Vagina (tissue), 2 donors: ENCODE measurements at regions not wholly inside any gene's neighbourhood (a gene's known extent, or its start where the extent isn't known, plus 50 kb on each side); places are given as distances from the start of the nearest gene placed in this dataset.

Experiments used
- POLR2A ChIP-seq, 2 donors: fragments of 450-650 bp; IDR thresholded peaks; one replicate each; pipeline ENCODE4 v1.6.1; 2017; ENCODE audit warnings: antibody characterized with exemption in 2 of 2, mild to moderate bottlenecking in 2 of 2, moderate library complexity in 2 of 2
- POLR2AphosphoS5 ChIP-seq, 2 donors: sonication (generic); formaldehyde crosslinking; IDR thresholded peaks; one replicate each; pipeline ENCODE4 v1.9.0; 2017; ENCODE audit warnings: antibody characterized with exemption in 2 of 2, mild to moderate bottlenecking in 2 of 2, low read depth in 1 of 2; ENCODE audit not compliant: insufficient read depth in 1 of 2
- TF ChIP-seq, protein P1 (sequence below), 3 experiments: fragments of 450-650 bp in 2 of 3; fragments of 200-600 bp in 1 of 3; sonication (generic) in 1 of 3; IDR thresholded peaks; one replicate each; pipeline ENCODE4 v1.5.1; 2017 to 2019; ENCODE audit warnings: antibody characterized with exemption in 3 of 3, mild to moderate bottlenecking in 2 of 3, moderate library complexity in 2 of 3

DNA sequence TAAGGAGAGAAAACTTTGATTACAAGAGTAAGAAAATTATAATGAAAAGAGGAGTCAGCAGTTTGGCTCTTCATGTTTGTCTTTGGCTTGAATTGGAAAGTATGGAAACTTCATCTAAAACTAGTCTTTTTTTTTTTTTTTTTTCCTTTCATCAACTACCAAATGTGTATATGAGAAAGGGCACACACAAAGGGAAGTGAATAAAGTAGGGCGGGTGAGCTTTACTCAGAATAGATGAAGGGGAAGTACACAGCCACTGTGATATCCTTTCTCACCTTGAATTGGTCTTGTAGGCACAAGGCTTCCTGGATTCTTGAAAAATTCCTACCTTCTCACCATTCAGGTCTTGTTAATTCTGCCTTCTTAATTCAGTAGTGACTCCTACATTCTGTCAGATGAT is 652.3 kb upstream of the KCNMB2 start:
- TF ChIP-seq POLR2AphosphoS5 (IDR thresholded peaks at IDR 0.05; ENCODE audit: insufficient read depth in 1 of 2, low read depth in 1 of 2) (no peak), POLR2A (IDR thresholded peaks at IDR 0.05) (no peak)
- TF ChIP-seq, protein P1, sequence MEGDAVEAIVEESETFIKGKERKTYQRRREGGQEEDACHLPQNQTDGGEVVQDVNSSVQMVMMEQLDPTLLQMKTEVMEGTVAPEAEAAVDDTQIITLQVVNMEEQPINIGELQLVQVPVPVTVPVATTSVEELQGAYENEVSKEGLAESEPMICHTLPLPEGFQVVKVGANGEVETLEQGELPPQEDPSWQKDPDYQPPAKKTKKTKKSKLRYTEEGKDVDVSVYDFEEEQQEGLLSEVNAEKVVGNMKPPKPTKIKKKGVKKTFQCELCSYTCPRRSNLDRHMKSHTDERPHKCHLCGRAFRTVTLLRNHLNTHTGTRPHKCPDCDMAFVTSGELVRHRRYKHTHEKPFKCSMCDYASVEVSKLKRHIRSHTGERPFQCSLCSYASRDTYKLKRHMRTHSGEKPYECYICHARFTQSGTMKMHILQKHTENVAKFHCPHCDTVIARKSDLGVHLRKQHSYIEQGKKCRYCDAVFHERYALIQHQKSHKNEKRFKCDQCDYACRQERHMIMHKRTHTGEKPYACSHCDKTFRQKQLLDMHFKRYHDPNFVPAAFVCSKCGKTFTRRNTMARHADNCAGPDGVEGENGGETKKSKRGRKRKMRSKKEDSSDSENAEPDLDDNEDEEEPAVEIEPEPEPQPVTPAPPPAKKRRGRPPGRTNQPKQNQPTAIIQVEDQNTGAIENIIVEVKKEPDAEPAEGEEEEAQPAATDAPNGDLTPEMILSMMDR (IDR thresholded peaks at IDR 0.05), result no peak
